HG02588 (cell line): ENCODE measurements at regions not wholly inside any gene's neighbourhood (a gene's known extent, or its start where the extent isn't known, plus 50 kb on each side); places are given as distances from the start of the nearest gene placed in this dataset.
"Not testable (repeated sequence)": the region's sequence is repeated elsewhere in the genome, so short reads cannot be mapped to it uniquely, and the experiment has no call there.

ENCODE experiments used
- ATAC-seq: cut with Tn5 transposase; IDR thresholded peaks from one replicate; pipeline ENCODE4 v1.9.1; 2021; ENCODE audit warnings: mild to moderate bottlenecking, moderate library complexity; ENCODE audit not compliant: unreplicated experiment

DNA sequence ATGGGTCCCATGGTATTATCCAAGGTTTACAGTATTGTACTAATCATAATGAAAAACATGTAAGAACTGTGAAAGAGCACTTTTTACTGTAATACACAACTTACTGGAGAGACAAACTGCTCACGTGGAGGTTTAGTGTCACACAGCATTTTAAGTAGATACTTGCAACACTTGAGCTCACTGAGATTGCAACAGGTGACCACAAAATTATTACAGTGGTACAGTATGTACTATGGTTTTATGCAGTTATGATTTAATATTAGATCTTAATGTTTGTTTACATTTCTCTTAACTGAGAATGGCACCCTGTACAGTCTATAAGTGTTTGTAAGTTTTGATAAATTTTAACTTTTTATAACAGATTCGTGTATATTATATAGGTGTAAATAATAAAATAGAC, 118.6 kb upstream of the SKOR2 start:
- ATAC-seq, result no peak

DNA sequence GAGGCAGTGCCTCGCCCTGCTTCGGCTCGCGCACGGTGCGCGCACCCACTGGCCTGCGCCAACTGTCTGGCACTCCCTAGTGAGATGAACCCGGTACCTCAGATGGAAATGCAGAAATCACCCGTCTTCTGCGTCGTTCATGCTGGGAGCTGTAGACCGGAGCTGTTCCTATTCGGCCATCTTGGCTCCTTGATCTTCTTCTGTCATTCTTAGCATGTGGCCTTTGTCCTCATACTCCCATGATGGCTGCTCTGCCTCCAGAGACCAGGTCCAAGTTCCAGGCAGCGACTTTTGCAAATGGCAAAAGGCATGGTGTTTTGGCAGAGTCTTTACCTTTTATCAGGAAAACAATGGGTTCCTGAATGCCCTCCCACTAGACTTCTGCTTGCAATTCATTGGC, 102.6 kb upstream of the SKOR2 start:
- ATAC-seq, result not testable (repeated sequence)

- no peak for ATAC-seq
These were observed 94.6 kb upstream of the SKOR2 start for GRCh38 chr18:47346016-47346415.

DNA sequence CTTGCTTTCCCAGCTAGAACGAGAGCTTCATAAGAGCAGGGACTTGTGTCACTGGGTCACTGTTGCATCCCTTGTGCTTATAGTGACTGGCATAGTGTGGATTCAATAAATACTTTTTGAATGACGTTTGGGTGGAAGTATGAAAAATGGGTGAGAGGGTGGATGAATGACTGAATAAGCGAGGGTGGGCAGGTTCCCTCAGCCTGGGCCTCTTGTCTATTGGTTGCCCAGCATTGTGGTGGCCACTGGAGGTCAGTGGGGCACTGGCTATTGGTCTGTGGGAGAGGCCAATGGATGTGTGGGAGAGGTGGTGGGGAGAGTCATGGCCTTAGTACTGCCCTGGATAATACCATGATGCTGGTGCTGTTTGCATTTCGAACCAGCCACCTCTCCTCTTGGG, 93.8 kb upstream of the SKOR2 start:
- no peak for ATAC-seq

- ATAC-seq, result no peak
These were observed 91.8 kb upstream of the SKOR2 start for GRCh38 chr18:47343291-47343690.

DNA sequence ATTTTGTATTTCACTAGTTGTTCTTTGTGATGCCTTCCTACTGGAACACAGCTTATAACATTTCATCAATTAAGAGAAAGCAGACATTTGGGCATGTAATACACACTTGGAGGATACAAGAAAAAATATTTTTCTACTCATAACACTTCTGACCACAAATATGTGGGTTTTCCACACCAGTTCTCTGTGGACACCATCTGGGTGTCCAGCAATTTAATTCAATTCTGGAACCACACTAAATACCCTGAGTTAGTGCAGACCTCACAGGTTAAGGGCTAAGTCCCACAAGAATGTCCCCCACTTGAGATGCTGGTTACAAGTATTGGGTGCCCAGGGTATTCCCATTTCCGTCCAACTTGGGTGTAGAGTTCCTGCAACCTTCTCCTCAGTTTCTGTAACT, 91.1 kb upstream of the SKOR2 start:
- no peak for ATAC-seq

DNA sequence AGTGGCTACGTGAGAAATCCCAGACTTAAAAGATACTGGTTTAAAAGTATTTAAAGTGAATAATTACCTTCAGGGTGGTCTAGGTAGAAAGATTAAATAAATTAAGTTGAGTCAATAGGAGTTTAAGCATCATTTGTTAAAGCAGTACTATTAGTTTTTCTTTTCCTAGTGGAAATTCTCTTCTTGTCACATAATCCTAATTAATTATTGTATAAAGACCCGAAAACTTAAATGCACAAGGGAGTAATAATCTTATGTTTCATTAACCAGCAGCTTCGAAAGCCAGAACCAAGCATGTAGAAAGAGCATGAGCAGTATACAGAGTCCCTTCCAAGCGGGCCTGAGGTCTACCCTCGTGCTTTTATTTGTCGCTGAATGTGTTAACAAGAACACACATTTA, 90.2 kb upstream of the SKOR2 start:
- no peak for ATAC-seq

GRCh38 chr18:47334966-47335365, 83.5 kb upstream of the SKOR2 start:
- ATAC-seq, result no peak

GRCh38 chr18:47333926-47334635, 82.6 kb upstream of the SKOR2 start:
- no peak for ATAC-seq

GRCh38 chr18:47331641-47332040, 80.2 kb upstream of the SKOR2 start:
- ATAC-seq, result no peak

DNA sequence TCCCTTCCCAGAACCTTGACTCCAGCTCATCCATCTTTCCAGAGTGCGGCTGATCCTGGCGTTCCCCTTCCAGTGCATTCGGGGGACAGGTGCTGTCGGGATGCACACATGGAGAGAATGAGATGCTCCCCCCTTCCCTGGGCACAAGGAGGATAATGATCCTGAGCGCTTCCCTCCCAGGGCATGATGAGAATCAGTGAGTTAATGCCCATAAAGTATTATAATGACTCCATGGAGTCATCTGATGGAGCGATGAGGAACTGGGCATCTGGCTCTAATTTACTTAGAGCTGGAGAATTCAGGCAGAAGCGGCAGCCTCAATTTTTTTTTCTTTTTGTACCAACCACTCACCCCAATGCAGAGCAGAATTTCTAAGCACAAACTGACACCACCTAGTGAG, 79.6 kb upstream of the SKOR2 start:
- no peak for ATAC-seq

DNA sequence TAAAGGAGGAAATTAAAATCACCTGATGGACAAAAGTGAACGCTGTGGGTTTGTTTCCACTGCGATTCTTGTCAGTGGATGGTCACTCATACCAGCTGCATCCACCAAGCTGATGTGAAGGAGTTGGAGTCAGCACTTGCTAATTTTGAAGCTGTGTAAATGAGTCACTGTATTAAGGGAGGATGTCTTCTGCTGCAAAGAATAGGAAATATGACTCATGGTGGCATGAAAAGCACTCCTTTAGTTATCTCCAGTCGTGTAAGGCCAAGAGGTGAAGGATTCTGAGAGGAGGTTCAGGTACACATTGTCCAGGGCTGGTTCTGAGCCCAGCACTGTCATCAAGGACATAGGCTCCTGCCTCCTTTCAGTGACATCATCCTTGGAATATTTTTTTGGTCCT, 71.7 kb upstream of the SKOR2 start:
- no peak for ATAC-seq

- ATAC-seq, result no peak
These were observed 70.4 kb upstream of the SKOR2 start for GRCh38 chr18:47321815-47322214.

GRCh38 chr18:47317824-47318508, 66.5 kb upstream of the SKOR2 start:
- no peak for ATAC-seq

GRCh38 chr18:47316924-47317323, 65.5 kb upstream of the SKOR2 start:
- no peak for ATAC-seq

DNA sequence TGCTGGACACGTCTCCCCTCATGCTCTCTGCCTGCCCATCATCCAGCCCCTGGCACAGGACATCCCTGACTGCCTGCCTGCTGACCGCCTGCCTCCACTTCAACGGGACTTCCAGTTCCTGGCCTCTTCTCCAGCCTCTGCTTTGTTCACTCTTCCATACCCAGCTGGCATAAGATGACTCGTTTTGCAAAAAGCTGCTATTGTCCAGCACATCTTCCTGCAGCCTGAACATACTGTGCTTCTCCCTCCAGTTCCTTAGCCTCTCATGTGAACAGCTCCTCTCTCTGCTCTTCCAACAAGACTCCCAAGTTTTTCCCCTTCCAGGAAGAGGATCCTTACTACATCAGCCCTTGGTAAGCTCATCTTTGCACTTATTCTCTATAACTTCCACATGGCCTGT, 62.4 kb upstream of the SKOR2 start:
- ATAC-seq, result no peak

DNA sequence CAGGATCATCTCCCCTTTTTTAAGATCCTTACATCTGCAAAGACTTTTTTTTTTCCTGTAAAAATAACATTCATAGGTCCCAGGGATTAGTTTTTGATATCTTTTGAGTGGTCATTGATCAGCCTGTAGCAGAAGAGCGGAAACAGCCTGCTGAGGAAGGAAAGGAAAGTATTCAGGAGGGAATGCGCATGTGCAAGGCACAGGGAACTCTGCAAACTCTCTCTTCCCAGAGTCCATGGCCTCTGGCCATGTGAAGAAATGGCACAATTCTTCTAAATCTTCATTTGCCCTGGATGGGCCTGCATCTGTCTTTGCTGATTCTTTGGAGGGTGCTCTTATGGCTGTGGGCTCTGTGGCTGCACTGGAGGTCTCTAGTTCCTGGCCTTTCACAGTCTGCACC, 60.1 kb upstream of the SKOR2 start:
- ATAC-seq, result no peak
